ENCODE measurements at regions not wholly inside any gene's neighbourhood (a gene's known extent, or its start where the extent isn't known, plus 50 kb on each side); places are given as distances from the start of the nearest gene placed in this dataset.

DNA sequence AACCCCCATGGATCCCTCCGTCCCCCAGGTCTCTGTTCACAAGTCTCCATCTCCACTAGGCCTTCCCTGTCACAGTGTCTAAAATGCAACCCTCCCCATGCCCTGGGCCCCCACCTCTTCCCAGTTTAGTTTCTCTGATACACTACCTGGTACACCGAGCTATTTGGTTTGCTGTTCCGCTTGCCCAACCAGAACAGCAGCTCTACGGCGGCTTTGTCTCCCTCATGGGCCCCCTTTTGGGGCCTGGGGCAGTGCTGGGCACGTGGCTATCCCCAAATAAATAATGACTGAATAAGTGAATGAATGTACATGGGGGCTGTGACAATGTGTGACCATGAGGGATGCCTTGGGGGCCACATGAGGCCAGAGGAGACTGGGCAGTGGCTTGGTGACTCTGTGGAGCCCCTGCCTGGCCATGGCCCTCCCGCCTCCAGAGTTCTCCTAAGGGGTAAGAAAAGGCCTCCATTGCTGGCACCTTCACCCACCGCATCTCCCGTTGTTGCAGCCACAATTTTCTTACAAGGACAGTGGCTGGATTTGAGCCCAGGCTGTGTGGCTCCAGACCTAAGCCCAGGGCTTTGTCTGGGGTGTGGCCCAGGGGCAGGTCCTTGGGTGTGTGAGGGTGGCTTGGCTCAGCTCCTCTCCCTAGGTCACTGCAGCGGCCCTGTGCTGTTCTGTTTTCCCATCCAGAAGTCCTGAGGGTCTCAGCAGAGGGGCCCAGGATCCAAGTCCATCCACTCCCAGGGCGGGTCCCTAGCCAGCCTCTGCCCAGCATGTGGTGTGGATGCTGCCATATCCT lies 408.5 kb upstream of the SULF2 start:
- no peak overlapping the region for H3K27ac ChIP-seq
- no peak for DNase-seq (ENCODE audit: low spot score)
- H3K4me3 ChIP-seq: no peak overlapping the region
- TF ChIP-seq, protein P1, sequence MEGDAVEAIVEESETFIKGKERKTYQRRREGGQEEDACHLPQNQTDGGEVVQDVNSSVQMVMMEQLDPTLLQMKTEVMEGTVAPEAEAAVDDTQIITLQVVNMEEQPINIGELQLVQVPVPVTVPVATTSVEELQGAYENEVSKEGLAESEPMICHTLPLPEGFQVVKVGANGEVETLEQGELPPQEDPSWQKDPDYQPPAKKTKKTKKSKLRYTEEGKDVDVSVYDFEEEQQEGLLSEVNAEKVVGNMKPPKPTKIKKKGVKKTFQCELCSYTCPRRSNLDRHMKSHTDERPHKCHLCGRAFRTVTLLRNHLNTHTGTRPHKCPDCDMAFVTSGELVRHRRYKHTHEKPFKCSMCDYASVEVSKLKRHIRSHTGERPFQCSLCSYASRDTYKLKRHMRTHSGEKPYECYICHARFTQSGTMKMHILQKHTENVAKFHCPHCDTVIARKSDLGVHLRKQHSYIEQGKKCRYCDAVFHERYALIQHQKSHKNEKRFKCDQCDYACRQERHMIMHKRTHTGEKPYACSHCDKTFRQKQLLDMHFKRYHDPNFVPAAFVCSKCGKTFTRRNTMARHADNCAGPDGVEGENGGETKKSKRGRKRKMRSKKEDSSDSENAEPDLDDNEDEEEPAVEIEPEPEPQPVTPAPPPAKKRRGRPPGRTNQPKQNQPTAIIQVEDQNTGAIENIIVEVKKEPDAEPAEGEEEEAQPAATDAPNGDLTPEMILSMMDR (IDR thresholded peaks at IDR 0.05): no peak

DNA sequence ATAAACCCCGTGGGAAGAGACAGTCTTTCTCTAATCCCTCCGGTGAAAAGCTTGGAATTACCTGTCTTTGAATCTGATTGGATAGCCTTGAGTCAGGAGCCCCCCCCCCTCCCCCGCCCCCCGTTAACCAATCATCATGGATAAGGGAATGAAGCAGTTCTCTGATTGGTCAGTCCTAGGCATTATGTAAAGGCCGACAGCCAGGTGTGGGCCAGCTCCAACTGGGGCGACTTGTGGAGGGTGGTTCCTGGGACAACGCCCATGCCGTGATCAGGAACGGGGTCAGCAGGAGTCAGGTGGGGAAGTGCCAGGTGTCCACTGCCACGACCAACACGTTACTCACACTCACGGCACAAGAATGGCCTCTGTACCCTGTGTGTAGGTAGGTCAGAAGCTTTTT lies 406.8 kb upstream of the SULF2 start:
- Histone ChIP-seq H3K4me3 (no peak overlapping the region), H3K27ac (no peak overlapping the region)
- DNase-seq (ENCODE audit: low spot score): no peak
- TF ChIP-seq, protein P1 (IDR thresholded peaks at IDR 0.05): no peak

DNA sequence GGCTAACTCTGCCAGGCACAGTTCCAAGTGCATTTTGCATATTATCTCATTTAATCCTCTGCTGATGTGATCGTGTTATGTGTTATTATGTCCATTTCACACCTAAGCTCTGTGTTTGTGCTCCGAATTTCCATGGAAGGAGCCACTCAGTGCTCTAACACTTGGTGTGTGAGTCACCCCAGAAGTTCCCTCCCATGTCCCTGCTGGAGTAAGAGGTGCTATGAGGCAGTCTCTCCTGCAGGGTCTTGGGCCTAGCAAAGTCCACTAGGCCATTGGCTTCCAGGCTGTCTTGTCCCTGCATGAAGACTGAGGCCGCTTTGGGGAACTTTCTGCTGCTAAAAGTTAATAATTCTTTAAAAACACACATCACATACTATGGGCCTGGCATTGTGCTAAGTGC lies 405.9 kb upstream of the SULF2 start:
- no peak for DNase-seq (ENCODE audit: low spot score)
- no peak overlapping the region for H3K27ac ChIP-seq
- TF ChIP-seq, protein P1 (IDR thresholded peaks at IDR 0.05): no peak
- H3K4me3 ChIP-seq: no peak overlapping the region

DNA sequence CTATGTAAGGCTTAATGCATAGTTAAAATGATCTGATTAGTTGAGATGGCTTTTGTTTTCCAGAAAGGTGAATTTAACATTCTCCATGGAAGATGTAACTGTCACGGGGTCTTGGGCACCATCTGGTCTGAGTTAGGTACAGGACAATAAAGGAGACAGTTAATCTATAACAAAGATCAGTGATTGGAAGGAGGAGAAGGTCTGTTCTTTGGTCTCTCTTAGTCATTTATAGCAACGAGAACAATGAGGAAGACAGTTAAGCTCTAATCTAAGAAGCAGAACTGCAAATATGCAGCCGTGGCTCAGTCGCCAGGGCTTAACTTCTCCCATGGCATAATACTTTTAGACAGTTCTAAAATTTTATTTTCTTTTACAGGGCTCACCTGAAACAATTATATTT lies 405.5 kb upstream of the SULF2 start:
- Histone ChIP-seq H3K4me3 (no peak overlapping the region), H3K27ac (no peak overlapping the region)
- no peak for DNase-seq (ENCODE audit: low spot score)
- TF ChIP-seq, protein P1 (IDR thresholded peaks at IDR 0.05): no peak

DNA sequence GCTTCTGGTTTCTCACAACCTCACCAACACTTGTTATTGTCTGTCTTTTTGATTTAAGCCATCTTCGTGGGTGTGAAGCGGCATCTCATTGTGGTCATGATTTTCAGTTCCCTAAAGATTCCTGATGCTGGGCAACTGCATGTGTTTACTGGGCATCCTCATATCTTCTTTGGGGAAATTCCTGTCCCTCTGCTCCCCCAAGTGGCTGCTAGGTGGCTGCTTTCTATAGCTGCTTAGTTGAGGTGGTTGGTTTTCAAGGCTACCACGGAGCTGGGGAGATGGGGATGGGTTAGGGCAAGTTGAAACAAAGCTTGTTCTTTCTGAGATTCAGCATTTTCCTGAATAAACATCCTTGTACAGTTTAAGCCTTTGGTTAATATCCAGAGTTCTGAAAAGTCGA lies 403.9 kb upstream of the SULF2 start:
- TF ChIP-seq, protein P1 (IDR thresholded peaks at IDR 0.05): no peak
- Histone ChIP-seq H3K27ac (no peak overlapping the region), H3K4me3 (no peak overlapping the region)
- no peak for DNase-seq (ENCODE audit: low spot score)

DNA sequence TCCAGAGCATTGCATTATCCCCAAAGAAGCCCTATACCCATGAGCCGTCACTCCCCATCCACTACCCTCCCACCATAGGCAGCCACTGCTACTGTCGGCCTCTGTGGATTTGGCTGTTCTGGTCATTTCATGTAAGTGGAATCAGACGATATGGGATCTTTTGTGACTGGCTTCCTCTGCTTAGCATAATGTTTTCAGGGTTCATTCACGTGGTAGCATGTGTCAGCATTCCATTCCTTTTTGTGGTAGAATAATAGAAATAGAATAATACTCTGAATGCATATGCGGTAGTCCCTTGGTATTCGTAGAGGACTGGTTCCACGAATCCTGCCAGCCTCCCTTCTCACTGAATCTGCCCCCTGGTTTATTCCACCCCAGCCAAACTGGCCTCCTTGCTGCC lies 402.6 kb upstream of the SULF2 start:
- TF ChIP-seq, protein P1 (IDR thresholded peaks at IDR 0.05): no peak
- H3K27ac ChIP-seq: no peak overlapping the region

DNA sequence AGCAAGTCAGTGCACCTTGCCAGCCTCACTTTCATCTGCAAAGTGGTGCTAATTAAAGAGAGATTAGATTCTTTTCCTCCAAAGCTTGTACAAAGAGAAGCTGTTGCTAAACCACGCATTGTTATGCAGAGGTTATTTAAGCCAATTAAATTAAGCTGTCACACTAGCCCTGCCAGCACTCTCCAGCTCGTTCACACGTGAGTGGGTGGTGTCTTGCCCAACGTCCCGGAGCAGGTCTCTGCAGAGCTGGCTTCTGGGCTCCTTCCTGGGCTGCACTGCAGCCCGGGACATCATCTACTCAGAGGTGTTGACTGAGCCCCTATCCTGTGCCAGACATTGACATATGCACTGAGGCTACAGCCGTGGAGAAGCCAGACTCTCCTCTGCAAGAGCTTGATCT lies 401.6 kb upstream of the SULF2 start:
- DNase-seq (ENCODE audit: low spot score): no peak
- TF ChIP-seq, protein P1 (IDR thresholded peaks at IDR 0.05): no peak
- Histone ChIP-seq H3K4me3 (no peak overlapping the region), H3K27ac (no peak overlapping the region)

More for the DNA sequence above, 402.6 kb upstream of the SULF2 start:
- H3K4me3 ChIP-seq: no peak overlapping the region
- DNase-seq (ENCODE audit: low spot score): no peak
